GM18867 (cell line): ENCODE measurements at regions not wholly inside any gene's neighbourhood (a gene's known extent, or its start where the extent isn't known, plus 50 kb on each side); places are given as distances from the start of the nearest gene placed in this dataset.
A peak's percentile ranks its signal among the peaks of the same experiment; 100 is the strongest.

ENCODE experiments used
- ATAC-seq: cut with Tn5 transposase; IDR thresholded peaks from one replicate; pipeline ENCODE4 v1.9.1; 2021; ENCODE audit warnings: mild to moderate bottlenecking, moderate library complexity; ENCODE audit not compliant: unreplicated experiment

GRCh38 chrX:13110433-13111324, 66.3 kb upstream of the FAM9C start:
- no peak for ATAC-seq

- no peak for ATAC-seq
Measured at GRCh38 chrX:13109817-13110216, 65.4 kb upstream of the FAM9C start.

DNA sequence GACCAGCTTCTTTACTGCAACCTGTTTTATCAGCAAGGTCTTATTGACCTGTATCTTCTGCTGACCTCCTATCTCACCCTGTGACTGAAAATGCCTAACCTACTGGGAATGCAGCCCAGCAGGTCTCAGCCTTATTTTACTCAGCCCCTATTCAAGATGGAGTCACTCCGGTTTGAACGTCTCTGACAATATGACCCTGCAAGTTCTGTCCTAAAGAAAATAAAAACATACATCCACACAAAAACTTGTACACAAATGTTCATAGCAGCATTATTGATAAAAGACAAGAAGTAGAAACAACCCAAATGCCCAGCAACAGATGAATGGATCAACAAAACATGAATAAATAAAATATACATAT, 59.5 kb upstream of the FAM9C start:
- ATAC-seq, result no peak

GRCh38 chrX:13103188-13103913, 58.9 kb upstream of the FAM9C start:
- ATAC-seq, result no peak

DNA sequence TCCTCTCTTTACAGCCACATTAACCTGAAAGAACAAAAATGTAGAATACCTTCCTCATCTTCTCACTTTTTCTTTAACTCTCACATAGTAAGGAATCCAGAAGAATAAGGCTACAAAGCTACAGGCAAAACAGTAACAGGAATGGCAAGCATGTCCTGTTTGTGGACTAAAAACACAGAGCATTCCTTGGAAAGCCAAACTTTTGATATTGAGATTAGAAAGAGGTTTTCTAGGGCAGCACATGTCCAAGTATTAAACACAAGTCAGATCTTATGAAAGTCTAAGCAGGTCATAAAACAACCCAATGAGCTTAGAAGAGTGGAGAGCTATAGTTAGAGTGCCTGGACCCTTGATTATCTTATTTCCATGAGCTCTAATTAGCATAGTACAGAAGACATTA, 58.2 kb upstream of the FAM9C start:
- ATAC-seq, result no peak

GRCh38 chrX:13101441-13102139, 57.2 kb upstream of the FAM9C start:
- ATAC-seq, result peak; percentile 51

DNA sequence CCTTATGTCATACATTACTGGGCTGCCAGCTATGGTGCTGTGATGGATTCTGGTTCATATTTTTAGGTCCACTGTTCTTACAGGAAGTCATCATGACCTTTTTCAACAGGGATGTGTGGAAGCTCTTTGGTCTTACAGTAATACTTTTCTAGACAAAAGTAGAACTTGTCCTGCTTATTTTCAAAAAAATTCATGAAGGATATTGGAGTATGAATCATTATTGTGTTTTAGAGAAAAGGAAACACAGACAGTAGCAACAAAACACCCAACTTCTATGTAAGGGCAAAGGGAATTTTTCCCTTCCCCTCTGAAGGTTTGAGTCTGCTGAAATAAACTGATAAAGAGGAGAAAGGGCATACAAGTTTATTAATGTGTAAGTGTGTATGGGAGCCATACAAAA, 54.7 kb upstream of the FAM9C start:
- no peak for ATAC-seq

- ATAC-seq, result no peak
Measured at GRCh38 chrX:13096728-13097127, 52.3 kb upstream of the FAM9C start.

DNA sequence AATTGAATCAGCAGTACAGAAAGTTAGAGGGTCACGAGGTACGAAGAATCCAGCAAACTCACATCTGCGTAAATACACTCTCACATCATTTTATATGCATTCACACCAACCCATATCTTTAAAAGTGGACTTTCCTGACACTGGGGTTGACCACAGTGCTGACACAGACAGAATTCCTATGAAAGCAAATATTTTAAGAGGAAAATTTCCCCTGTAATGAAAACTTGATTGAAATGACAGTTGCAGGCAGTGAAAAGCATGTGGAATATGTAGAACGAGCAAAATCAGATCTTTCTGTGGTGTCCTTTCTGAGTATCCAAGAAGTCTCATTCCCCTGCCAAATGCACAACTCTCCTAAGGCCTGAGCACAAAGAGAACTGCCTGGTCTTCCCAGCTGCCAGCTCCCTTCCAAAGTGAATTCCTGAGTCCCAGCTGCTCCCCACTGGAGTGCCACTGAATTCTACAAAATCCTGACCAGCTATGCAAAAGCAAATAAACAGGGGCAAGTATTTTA, 50.5 kb upstream of the FAM9C start:
- ATAC-seq, result no peak

- no peak for ATAC-seq
Measured at GRCh38 chrX:13094374-13094773, 50.0 kb upstream of the FAM9C start.
